ENCODE measurements at regions not wholly inside any gene's neighbourhood (a gene's known extent, or its start where the extent isn't known, plus 50 kb on each side); places are given as distances from the start of the nearest gene placed in this dataset.

DNA sequence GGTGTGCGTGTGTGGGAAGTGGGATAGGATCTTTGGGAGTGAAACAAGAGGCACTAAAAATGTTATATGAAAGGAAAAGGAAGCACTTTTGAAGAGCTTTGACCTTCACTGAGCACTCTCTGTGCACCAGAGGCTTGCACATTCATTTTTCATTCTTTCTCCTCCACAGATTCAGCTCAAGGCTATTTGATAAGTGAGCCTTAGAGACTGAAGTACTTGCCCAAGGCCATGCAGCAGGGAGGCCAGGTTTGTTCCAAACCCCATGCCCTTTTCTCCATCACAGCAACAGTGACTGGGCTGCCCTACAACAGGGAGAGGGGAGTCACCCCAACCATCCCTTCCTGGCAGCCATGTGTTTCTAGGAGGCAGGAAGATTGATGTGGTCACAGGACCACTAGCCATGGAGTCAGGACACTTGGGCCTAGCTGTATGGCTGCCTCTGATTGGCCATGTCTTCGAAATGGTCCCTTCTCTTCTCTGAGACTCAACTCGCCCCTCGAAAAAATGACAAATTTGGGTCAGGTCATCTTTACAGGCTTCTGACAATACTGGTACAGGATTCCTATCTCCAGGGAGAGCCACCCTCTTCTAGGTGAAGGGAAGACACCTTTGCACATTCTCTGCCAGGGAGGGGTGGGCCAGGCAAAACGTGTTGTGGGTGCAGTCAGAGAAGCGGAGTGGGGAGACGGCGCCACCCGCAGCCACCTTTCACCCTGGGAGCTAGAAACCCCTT is 123.5 kb upstream of the MYCN start:
- Histone ChIP-seq H2AFZ (ENCODE audit: low read depth, low read length) (no peak overlapping the region), H3K79me2 (ENCODE audit: insufficient read depth, low read length) (no peaks in the 10 kb centered on the region), H3K27ac (ENCODE audit: low read length) (no peak overlapping the region), H4K20me1 (ENCODE audit: insufficient read depth, low read length) (no peaks in the 10 kb centered on the region), H3K27me3 (ENCODE audit: insufficient read depth, low read length, poor library complexity) (no peaks in the 10 kb centered on the region), H3K4me1 (ENCODE audit: insufficient read depth, low read length) (no peaks in the 10 kb centered on the region), H3K36me3 (ENCODE audit: insufficient read depth, low read length) (no peaks in the 10 kb centered on the region), H3K4me3 (ENCODE audit: low read depth in 1 of 2, low read length in 2 of 2) (no peak overlapping the region), H3K4me2 (ENCODE audit: insufficient read depth, low read length) (no peak overlapping the region), H3K9ac (ENCODE audit: low read depth, low read length) (no peak overlapping the region), H3K9me3 (ENCODE audit: insufficient read depth, low read length, severe bottlenecking) (no peaks in the 10 kb centered on the region)
- ATAC-seq (ENCODE audit: insufficient read depth, low read depth) = no peak
- no peak for DNase-seq
- TF ChIP-seq EZH2 (IDR thresholded peaks at IDR 0.05; ENCODE audit: borderline replicate concordance, low read depth, low read length, severe bottlenecking) = no peak
- TF ChIP-seq, protein P1, sequence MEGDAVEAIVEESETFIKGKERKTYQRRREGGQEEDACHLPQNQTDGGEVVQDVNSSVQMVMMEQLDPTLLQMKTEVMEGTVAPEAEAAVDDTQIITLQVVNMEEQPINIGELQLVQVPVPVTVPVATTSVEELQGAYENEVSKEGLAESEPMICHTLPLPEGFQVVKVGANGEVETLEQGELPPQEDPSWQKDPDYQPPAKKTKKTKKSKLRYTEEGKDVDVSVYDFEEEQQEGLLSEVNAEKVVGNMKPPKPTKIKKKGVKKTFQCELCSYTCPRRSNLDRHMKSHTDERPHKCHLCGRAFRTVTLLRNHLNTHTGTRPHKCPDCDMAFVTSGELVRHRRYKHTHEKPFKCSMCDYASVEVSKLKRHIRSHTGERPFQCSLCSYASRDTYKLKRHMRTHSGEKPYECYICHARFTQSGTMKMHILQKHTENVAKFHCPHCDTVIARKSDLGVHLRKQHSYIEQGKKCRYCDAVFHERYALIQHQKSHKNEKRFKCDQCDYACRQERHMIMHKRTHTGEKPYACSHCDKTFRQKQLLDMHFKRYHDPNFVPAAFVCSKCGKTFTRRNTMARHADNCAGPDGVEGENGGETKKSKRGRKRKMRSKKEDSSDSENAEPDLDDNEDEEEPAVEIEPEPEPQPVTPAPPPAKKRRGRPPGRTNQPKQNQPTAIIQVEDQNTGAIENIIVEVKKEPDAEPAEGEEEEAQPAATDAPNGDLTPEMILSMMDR (IDR thresholded peaks at IDR 0.05; ENCODE audit: borderline replicate concordance, extremely low read depth, low read length, poor library complexity, severe bottlenecking) = no peak

DNA sequence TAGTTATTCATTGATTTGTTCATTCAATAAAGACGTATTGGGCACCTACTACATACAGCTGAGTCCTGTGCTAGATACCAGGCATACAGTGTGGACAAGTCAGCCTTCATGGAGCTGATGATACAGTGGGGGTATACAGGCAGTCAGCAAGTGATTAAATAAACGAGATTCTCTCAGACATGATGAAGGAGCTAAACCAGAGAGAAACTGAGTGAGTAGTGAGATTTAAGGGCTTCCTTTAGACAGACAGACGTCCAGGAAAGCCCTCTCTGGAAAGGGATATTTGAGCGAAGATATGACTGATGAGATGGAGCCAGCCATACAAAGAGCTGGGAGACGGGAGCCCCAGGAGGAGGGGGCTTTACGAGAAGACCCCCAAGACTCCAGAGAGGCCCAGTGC is 122.6 kb upstream of the MYCN start:
- H3K4me2 ChIP-seq (ENCODE audit: insufficient read depth, low read length) = no peak overlapping the region
- TF ChIP-seq, protein P1 (IDR thresholded peaks at IDR 0.05; ENCODE audit: borderline replicate concordance, extremely low read depth, low read length, poor library complexity, severe bottlenecking) = no peak
- TF ChIP-seq EZH2 (IDR thresholded peaks at IDR 0.05; ENCODE audit: borderline replicate concordance, low read depth, low read length, severe bottlenecking) = no peak
- ATAC-seq (ENCODE audit: insufficient read depth, low read depth) (no peak), DNase-seq (no peak)
- no peaks in the 10 kb centered on the region for H3K4me1 ChIP-seq (ENCODE audit: insufficient read depth, low read length)
- H3K27ac ChIP-seq (ENCODE audit: low read length) = no peak overlapping the region
- H3K27me3 ChIP-seq (ENCODE audit: insufficient read depth, low read length, poor library complexity) = no peaks in the 10 kb centered on the region
- H3K36me3 ChIP-seq (ENCODE audit: insufficient read depth, low read length) = no peaks in the 10 kb centered on the region
- H3K9ac ChIP-seq (ENCODE audit: low read depth, low read length) = no peak overlapping the region
- H4K20me1 ChIP-seq (ENCODE audit: insufficient read depth, low read length) = no peaks in the 10 kb centered on the region
- no peak overlapping the region for H2AFZ ChIP-seq (ENCODE audit: low read depth, low read length)
- H3K79me2 ChIP-seq (ENCODE audit: insufficient read depth, low read length) = no peaks in the 10 kb centered on the region
- H3K4me3 ChIP-seq (ENCODE audit: low read depth in 1 of 2, low read length in 2 of 2) = no peak overlapping the region
- no peaks in the 10 kb centered on the region for H3K9me3 ChIP-seq (ENCODE audit: insufficient read depth, low read length, severe bottlenecking)

DNA sequence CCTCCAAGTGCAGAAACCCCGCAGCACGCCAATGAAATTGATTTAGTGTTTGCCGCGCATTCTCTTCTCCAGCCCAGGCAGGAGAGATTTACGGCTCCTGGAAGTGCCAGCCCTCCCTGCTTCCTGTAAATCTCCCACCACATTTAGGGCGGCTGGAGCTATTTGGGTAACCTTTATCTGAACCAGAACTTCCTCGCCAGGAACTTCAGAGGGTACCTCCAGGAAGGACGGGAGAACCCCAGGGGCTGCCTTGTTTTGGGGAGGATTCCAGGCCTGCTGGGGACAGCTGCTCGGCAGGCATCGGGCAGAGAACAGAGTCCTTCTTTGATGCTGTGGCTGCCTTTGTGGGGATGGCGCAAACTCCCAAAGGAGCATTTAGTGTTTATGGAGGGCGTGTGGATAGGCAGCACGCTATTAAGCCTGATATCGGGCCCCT is 122.0 kb upstream of the MYCN start:
- Histone ChIP-seq H3K4me2 (ENCODE audit: insufficient read depth, low read length) (no peak overlapping the region), H3K27ac (ENCODE audit: low read length) (no peak overlapping the region), H3K4me1 (ENCODE audit: insufficient read depth, low read length) (no peaks in the 10 kb centered on the region), H4K20me1 (ENCODE audit: insufficient read depth, low read length) (no peaks in the 10 kb centered on the region), H3K9me3 (ENCODE audit: insufficient read depth, low read length, severe bottlenecking) (no peaks in the 10 kb centered on the region), H3K4me3 (ENCODE audit: low read depth in 1 of 2, low read length in 2 of 2) (no peak overlapping the region), H3K27me3 (ENCODE audit: insufficient read depth, low read length, poor library complexity) (no peaks in the 10 kb centered on the region), H3K79me2 (ENCODE audit: insufficient read depth, low read length) (no peaks in the 10 kb centered on the region), H3K9ac (ENCODE audit: low read depth, low read length) (no peak overlapping the region), H3K36me3 (ENCODE audit: insufficient read depth, low read length) (no peaks in the 10 kb centered on the region), H2AFZ (ENCODE audit: low read depth, low read length) (no peak overlapping the region)
- no peak for DNase-seq
- no peak for ATAC-seq (ENCODE audit: insufficient read depth, low read depth)
- no peak for TF ChIP-seq EZH2 (IDR thresholded peaks at IDR 0.05; ENCODE audit: borderline replicate concordance, low read depth, low read length, severe bottlenecking)
- TF ChIP-seq, protein P1 (IDR thresholded peaks at IDR 0.05; ENCODE audit: borderline replicate concordance, extremely low read depth, low read length, poor library complexity, severe bottlenecking) = no peak

Data from DND-41 (cell line).